HUES64 (cell line): ENCODE measurements at regions not wholly inside any gene's neighbourhood (a gene's known extent, or its start where the extent isn't known, plus 50 kb on each side); places are given as distances from the start of the nearest gene placed in this dataset.

ENCODE experiments used
- H3K27ac ChIP-seq: 2 replicates; pipeline ENCODE4 v1.7.0; 2013; ENCODE audit warnings: low read depth, low read length, inconsistent platforms
- H3K27me3 ChIP-seq: 2 replicates; pipeline ENCODE4 v1.6.1; 2013; ENCODE audit warnings: mild to moderate bottlenecking, low read length; ENCODE audit not compliant: insufficient read depth
- H3K36me3 ChIP-seq: 2 replicates; pipeline ENCODE4 v1.6.1; 2013; ENCODE audit warnings: mild to moderate bottlenecking, low read length; ENCODE audit not compliant: insufficient read depth
- H3K4me1 ChIP-seq: 2 replicates; pipeline ENCODE4 v1.6.1; 2013; ENCODE audit warnings: mild to moderate bottlenecking, low read length, moderate library complexity; ENCODE audit not compliant: insufficient read depth
- H3K4me3 ChIP-seq: 2 replicates; pipeline ENCODE4 v1.5.1; 2013; ENCODE audit warnings: mild to moderate bottlenecking, low read length, moderate library complexity
- H3K9ac ChIP-seq: 2 replicates; pipeline ENCODE4 v1.6.1; 2013; ENCODE audit warnings: mild to moderate bottlenecking, low read depth, low read length
- H3K9me3 ChIP-seq: 2 replicates; pipeline ENCODE4 v1.6.1; 2013; ENCODE audit warnings: low read depth, low read length; ENCODE audit not compliant: insufficient read depth
- WGBS: fragments of 150-250, 120-280 bp; methylation state at CpG from one replicate; pipeline ENCODE4 v1.1.7; 2013; ENCODE audit warnings: missing lambda C conversion rate; 5-methylcytosine and 5-hydroxymethylcytosine counted together

DNA sequence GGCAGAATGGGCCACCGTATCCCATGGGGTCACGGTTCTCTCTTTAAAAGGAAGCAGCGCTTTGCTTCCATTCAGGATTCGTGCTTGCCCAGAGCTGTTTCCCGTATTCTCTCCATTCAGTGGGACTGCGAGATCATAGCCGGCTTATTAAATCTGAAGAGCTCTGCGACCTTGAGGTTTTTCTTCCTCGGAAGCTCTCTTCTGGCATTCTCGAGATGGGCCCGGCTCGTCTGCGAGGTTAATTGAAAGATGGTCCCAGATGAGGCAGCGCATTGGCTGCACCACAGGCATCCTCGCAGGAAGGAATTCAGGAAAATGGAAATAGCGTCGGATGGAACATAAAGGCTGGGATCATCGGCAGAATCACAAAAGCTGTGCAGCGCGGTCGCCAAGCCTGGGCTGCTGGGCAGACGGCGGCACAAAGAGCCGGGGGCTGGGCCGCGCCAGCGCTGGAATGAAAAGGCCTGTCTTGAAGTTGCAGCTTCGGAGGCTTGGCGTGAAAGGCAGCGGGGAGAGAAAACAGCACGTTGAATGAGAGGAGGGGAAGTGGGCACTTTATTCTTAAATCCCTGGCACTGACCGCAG, 236.2 kb downstream of the IRX2 start:
- H3K27me3 ChIP-seq = no peaks in the 10 kb centered on the region
- no peaks in the 10 kb centered on the region for H3K4me1 ChIP-seq
- H3K4me3 ChIP-seq = no peak overlapping the region
- H3K36me3 ChIP-seq = no peaks in the 10 kb centered on the region
- WGBS = 94% methylated on average over 32 of the region's 32 CpGs
- H3K9me3 ChIP-seq = no peaks in the 10 kb centered on the region
- no peak overlapping the region for H3K9ac ChIP-seq
- H3K27ac ChIP-seq = no peak overlapping the region

DNA sequence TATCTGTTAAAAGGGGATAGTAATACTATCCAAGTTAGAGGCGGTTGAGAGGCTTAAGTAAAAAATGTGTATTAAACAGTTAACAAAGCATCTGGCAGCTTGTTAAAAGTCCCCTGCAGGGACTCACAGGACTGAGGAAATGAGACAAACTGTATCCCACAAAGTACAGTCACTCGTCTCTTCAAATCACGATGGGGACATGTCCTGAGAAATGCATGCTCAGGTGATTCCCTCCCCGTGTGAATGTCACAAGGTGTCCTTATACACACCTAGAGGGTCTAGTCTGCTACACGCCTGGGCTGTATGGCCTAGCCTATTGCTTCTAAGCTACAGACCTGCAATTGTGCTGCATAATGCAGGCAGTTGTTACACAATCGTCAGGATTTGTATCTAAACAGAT, 237.0 kb downstream of the IRX2 start:
- no peaks in the 10 kb centered on the region for H3K36me3 ChIP-seq
- 92% methylated on average over 6 of the region's 6 CpGs for WGBS
- no peak overlapping the region for H3K27ac ChIP-seq
- no peaks in the 10 kb centered on the region for H3K27me3 ChIP-seq
- H3K4me3 ChIP-seq = no peak overlapping the region
- no peaks in the 10 kb centered on the region for H3K9me3 ChIP-seq
- no peak overlapping the region for H3K9ac ChIP-seq
- H3K4me1 ChIP-seq = no peaks in the 10 kb centered on the region

DNA sequence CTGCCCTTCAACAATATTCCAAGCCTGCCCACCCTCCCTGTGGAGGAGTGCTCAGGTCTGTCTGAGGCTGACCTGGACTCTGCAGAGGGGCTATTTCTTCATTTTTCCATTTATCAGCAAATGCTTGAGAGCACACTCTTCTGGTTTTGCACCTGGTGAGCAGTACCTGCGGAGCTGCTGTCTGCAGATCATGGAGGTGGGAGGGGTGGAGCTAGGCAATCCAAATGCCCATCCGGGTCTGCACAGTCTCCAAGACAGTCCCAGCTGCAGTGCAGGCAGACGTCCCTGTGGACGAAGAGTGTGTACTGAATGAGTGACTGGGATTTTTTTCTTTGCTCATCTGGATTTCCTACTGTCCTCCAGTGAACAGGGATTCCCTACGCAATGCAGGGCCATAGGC, 239.8 kb downstream of the IRX2 start:
- Histone ChIP-seq H3K4me1 (no peaks in the 10 kb centered on the region), H3K36me3 (no peaks in the 10 kb centered on the region)
- WGBS = 94% methylated on average over 5 of the region's 5 CpGs

DNA sequence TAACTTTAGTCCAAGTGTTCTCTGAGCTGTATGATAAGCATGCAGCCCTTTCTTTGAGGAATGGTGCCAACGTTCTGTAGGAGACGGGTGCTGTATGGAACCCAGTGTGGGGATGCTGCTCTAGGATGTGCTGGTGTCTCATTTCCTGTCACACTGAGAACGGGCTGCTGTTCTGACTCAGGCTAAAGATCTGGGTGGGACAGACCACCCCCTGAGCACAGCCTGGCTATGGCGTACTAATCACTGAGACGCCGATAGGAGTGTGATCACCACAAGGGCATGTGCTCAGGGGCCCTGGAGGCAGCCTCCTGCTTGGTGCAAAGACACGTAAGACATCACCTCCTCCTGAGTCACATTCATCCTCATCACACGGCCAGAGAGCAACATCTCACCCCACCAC, 240.4 kb downstream of the IRX2 start:
- Histone ChIP-seq H3K9ac (no peak overlapping the region), H3K4me3 (no peak overlapping the region), H3K4me1 (no peaks in the 10 kb centered on the region), H3K36me3 (no peaks in the 10 kb centered on the region), H3K27ac (no peak overlapping the region), H3K9me3 (no peaks in the 10 kb centered on the region), H3K27me3 (no peaks in the 10 kb centered on the region)
- WGBS = 94% methylated on average over 8 of the region's 8 CpGs

More for the DNA sequence above, 239.8 kb downstream of the IRX2 start:
- Histone ChIP-seq H3K9ac (no peak overlapping the region), H3K27ac (no peak overlapping the region), H3K27me3 (no peaks in the 10 kb centered on the region), H3K4me3 (no peak overlapping the region), H3K9me3 (no peaks in the 10 kb centered on the region)

DNA sequence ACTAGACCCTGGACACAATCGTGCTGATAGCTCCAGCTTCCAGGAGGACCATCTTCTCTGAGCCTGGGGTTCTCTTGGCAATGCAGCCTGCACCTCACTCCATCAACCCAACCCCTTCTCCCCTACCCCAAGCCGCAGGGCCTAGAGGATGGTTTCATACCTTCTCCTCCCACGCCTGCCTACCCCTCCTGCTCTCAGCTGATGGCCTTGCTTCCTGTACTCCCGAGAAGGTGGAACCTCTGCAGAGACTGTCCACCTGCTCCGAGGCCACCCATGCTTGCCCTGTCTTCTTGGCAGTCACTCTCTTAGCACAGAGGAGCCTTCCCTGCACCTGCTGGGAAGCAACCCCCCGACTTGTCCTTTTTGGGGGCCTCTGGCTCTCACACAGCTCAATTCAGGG, 241.9 kb downstream of the IRX2 start:
- no peaks in the 10 kb centered on the region for H3K27me3 ChIP-seq
- H3K9me3 ChIP-seq = no peaks in the 10 kb centered on the region
- 93% methylated on average over 6 of the region's 6 CpGs for WGBS
- no peaks in the 10 kb centered on the region for H3K4me1 ChIP-seq
- no peak overlapping the region for H3K9ac ChIP-seq
- no peak overlapping the region for H3K27ac ChIP-seq
- H3K36me3 ChIP-seq = no peaks in the 10 kb centered on the region
- H3K4me3 ChIP-seq = no peak overlapping the region

DNA sequence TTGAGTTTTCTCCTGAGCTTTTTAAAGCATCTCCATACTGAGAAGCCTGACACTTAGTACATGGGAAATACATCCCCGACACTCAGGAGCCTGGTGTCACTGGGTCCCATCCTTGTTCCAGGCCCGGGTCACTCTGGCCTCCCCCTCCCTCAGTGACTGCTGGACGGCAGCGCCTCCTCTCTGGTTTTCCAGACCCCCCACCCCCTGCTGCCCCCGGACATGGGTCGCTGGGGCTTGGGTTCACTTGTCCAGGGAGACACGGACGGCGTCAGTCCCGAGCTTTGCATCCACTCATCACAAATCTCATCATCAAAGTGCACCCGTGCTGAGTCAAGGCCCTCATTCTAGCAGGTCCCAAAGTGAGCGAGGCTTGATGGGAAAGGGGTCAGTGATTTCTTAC, 243.0 kb downstream of the IRX2 start:
- 92% methylated on average over 12 of the region's 12 CpGs for WGBS
- Histone ChIP-seq H3K4me1 (no peaks in the 10 kb centered on the region), H3K36me3 (no peaks in the 10 kb centered on the region), H3K9ac (no peak overlapping the region), H3K9me3 (no peaks in the 10 kb centered on the region), H3K27ac (no peak overlapping the region), H3K4me3 (no peak overlapping the region), H3K27me3 (no peaks in the 10 kb centered on the region)

DNA sequence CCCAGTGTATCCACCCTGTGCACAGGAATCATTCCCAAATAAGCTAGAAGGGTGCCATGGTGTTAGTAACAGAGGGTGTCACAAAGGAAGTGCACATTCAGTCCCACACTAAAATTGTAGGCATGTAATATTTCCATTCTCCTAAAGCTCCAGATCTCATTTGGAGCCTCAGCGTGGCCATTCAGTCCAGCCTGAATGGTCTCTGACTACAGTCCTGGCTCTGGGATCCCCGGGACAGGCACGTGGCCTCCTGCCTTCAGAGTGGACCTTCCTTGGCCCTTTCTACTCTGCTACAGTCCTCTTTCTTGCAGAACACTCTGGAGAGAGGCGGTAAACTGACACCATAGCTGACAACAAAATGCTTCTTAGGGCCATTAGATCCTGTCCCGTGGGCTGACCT, 243.9 kb downstream of the IRX2 start:
- H3K4me3 ChIP-seq = no peak overlapping the region
- no peaks in the 10 kb centered on the region for H3K27me3 ChIP-seq
- H3K9ac ChIP-seq = no peak overlapping the region
- no peak overlapping the region for H3K27ac ChIP-seq
- no peaks in the 10 kb centered on the region for H3K9me3 ChIP-seq
- WGBS = 92% methylated on average over 5 of the region's 5 CpGs
- no peaks in the 10 kb centered on the region for H3K4me1 ChIP-seq
- H3K36me3 ChIP-seq = no peaks in the 10 kb centered on the region

DNA sequence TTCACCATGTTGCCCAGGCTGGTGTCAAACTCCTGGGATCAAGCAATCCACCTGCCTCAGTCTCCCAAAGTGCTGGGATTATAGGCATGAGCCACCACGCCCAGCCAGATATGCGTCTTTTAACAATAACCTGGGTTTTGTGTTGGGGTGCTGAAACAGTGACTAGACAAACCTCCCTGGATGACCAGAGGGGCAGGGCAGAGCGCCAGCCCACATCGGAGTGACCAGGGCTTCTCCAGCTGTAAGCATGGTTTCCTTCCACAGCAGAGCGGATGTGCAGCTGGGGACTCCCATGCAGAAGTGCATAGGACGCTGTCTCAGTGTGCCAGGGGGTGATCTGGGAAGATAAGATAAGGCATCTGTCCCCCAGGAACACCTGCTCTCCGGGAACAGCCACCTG, 244.9 kb downstream of the IRX2 start:
- H3K27ac ChIP-seq = no peak overlapping the region
- WGBS = 94% methylated on average over 7 of the region's 7 CpGs
- no peak overlapping the region for H3K9ac ChIP-seq
- no peak overlapping the region for H3K4me3 ChIP-seq
- no peaks in the 10 kb centered on the region for H3K36me3 ChIP-seq
- no peaks in the 10 kb centered on the region for H3K27me3 ChIP-seq
- no peaks in the 10 kb centered on the region for H3K9me3 ChIP-seq
- no peaks in the 10 kb centered on the region for H3K4me1 ChIP-seq

DNA sequence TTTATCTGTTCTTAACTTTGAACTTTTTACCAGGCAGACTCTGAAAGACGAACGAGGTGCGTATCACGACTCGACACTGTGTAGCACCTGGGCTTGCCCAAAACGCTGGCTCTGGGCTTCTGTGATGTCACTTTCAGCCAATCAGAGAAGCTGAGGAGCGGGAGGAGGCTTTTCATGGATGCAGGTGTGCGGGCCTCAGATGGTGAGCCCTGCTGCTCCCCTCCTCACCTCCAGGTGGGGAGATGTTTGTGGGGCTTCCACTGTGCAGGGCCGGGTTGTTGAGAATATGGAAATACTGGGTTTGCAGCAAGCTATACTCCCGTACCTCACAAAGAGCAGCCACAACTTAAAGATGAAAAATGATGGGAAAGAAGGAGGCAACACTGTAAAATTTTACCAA, 246.3 kb downstream of the IRX2 start:
- Histone ChIP-seq H3K9me3 (peaks cover 6% of the 10 kb centered on the region), H3K4me3 (no peak overlapping the region), H3K9ac (no peak overlapping the region), H3K27me3 (no peaks in the 10 kb centered on the region), H3K27ac (no peak overlapping the region), H3K36me3 (no peaks in the 10 kb centered on the region), H3K4me1 (no peaks in the 10 kb centered on the region)
- 93% methylated on average over 7 of the region's 10 CpGs for WGBS

DNA sequence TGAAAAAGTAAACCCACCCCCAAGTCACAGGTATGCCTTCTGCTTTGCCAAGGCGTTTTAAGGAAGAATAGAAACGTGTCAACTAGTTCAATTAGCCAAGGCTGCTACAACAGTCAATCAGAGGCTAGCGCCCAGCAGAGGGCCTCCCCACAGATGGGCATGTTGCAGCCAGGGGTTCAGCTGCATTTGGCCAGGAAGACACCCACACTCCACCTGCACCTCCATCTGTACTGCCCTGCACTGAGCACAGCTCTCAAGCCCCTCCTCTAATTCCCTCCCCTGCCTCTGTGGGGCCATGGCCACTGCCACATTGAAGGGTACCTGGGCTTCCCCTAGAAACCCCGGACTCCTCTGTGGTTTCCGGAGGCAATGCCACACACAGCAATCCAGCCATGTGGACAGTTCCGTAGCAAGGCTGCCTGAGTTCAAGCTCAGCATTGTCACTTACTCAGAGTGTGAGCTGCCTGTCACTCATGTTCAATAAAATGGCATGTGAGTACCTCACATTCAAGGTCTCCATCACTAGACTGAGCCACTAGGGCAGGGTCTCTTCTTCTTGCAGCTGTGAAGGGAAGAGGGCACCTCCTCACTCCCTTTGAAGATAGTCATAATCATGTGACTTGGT, 248.4 kb downstream of the IRX2 start:
- Histone ChIP-seq H3K9ac (no peak overlapping the region), H3K27me3 (no peaks in the 10 kb centered on the region), H3K36me3 (no peaks in the 10 kb centered on the region), H3K9me3 (peaks cover 15% of the 10 kb centered on the region), H3K4me1 (no peaks in the 10 kb centered on the region), H3K4me3 (no peak overlapping the region), H3K27ac (no peak overlapping the region)
- WGBS = 94% methylated on average over 6 of the region's 6 CpGs

DNA sequence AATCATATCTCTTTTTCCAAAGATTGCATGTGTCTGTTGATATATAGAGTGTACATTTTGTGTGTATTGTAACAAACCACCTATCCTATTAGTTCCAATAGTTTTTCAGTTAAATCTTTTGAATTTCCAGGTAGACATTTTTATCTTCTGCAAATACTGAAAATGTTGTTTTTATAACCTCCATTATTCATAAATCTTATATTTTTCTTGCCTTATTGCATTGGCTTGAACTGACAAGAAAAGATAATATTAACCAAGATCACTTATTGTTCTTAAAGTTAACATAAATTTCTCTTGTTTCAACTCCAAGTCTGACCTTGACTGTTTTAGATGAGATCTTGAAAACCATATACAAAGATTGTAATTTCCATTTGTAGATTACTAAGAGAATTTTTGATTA, 251.6 kb downstream of the IRX2 start:
- Histone ChIP-seq H3K27me3 (no peaks in the 10 kb centered on the region), H3K4me1 (0 out of 2 replicates have a peak, but pooled peaks cover 5% of the 10 kb centered on the region), H3K27ac (no peak overlapping the region), H3K9ac (no peak overlapping the region), H3K4me3 (no peak overlapping the region), H3K36me3 (no peaks in the 10 kb centered on the region), H3K9me3 (peaks cover 15% of the 10 kb centered on the region)

DNA sequence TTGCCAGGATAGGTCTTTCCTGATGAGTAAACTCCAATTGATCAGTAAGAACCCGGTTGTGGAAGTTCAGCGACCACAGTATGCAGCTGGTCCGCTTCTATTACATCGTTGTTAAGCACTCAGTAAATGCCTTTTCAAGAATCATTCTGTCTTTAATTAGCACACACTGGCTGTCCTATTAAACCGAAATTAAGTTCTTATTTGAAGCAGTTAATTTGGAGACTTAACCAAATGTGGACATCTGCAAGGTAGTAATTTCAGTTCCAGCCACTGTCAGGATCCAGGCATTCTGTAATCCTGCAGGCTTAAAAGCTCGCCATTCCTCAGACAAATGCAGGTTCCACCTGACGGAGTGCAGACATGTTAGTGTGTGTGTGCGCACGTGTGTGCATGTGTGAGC, 254.6 kb downstream of the IRX2 start:
- Histone ChIP-seq H3K27ac (no peak overlapping the region), H3K4me3 (no peak overlapping the region), H3K9ac (no peak overlapping the region), H3K9me3 (peaks cover 15% of the 10 kb centered on the region), H3K27me3 (no peaks in the 10 kb centered on the region), H3K4me1 (0 out of 2 replicates have a peak, but pooled peaks cover 5% of the 10 kb centered on the region), H3K36me3 (no peaks in the 10 kb centered on the region)
- 95% methylated on average over 9 of the region's 9 CpGs for WGBS
